ENCODE measurements at regions not wholly inside any gene's neighbourhood (a gene's known extent, or its start where the extent isn't known, plus 50 kb on each side); places are given as distances from the start of the nearest gene placed in this dataset.

DNA sequence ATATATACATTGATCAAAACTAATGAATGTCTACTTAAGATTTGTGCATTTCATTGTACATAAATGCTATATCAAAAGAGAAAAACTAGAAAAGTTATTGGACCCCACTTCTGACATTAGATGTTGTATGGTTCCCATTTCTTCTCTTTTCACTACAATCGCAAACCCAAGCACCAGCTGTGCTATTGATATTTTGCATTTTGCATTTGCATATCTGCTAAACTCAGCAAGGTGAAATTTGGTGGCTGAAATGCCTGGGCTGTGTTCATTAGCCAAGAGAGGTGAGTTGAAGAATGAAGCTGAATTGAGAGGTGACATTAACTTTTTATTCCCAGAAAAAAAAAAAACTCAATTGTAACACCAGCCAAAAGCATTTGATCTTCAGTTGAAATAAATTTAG is 232.1 kb upstream of the TENT5A start:
- in situ Hi-C loops (cut with MboI; ENCODE audit: low pct_unique_long_range_greater_than_20kb, low sequenced_read_pairs, unreplicated experiment): no loop called here
- DNase-seq (ENCODE audit: low spot score): no peak

DNA sequence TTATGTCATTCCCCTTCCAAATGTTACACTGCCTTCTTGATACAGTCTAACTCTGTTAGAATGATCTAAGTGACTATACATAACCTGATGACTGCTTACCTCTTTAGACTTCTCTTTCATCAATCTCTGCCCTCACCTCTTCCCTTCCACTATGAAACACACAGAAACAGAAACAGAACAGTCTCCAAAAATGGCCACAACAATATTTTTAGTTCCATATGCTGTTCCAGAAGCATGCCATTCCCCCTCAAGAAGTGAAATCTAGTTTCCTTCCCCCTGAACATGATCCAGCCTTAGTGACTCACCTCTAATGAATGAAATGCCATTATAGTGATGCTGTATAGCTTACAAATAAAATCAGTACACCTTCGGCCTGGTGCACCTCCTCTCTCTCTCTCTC is 229.3 kb upstream of the TENT5A start:
- TF ChIP-seq, protein P1, sequence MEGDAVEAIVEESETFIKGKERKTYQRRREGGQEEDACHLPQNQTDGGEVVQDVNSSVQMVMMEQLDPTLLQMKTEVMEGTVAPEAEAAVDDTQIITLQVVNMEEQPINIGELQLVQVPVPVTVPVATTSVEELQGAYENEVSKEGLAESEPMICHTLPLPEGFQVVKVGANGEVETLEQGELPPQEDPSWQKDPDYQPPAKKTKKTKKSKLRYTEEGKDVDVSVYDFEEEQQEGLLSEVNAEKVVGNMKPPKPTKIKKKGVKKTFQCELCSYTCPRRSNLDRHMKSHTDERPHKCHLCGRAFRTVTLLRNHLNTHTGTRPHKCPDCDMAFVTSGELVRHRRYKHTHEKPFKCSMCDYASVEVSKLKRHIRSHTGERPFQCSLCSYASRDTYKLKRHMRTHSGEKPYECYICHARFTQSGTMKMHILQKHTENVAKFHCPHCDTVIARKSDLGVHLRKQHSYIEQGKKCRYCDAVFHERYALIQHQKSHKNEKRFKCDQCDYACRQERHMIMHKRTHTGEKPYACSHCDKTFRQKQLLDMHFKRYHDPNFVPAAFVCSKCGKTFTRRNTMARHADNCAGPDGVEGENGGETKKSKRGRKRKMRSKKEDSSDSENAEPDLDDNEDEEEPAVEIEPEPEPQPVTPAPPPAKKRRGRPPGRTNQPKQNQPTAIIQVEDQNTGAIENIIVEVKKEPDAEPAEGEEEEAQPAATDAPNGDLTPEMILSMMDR (IDR thresholded peaks at IDR 0.05; ENCODE audit: extremely low read depth, insufficient read depth, missing control alignments): no peak
- in situ Hi-C loops (cut with MboI; ENCODE audit: low pct_unique_long_range_greater_than_20kb, low sequenced_read_pairs, unreplicated experiment): no loop called here
- no peak for DNase-seq (ENCODE audit: low spot score)

More for the DNA sequence above, 232.1 kb upstream of the TENT5A start:
- TF ChIP-seq, protein P1 (IDR thresholded peaks at IDR 0.05; ENCODE audit: extremely low read depth, insufficient read depth, missing control alignments): no peak

DNA sequence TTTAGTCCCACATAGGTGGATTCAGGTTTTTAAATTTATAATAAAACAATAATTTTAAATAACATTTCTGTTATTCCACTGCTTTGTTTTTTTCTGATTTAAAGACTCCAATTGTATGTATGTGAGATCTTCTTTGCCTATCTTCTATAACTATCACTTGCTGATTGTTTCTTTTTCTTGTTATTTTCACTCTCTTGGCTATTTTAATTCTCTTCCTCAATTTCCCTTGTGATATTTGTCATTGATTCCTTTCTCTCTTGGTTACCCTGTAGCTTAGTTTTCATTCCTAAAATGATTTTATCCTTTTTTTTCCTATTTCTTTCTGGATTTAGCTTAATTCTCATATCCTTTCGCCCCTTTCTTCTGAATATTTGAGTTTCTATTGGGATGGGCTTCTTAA is 227.3 kb upstream of the TENT5A start:
- no peak for DNase-seq (ENCODE audit: low spot score)
- in situ Hi-C loops (cut with MboI; ENCODE audit: low pct_unique_long_range_greater_than_20kb, low sequenced_read_pairs, unreplicated experiment): no loop called here
- TF ChIP-seq, protein P1 (IDR thresholded peaks at IDR 0.05; ENCODE audit: extremely low read depth, insufficient read depth, missing control alignments): no peak

DNA sequence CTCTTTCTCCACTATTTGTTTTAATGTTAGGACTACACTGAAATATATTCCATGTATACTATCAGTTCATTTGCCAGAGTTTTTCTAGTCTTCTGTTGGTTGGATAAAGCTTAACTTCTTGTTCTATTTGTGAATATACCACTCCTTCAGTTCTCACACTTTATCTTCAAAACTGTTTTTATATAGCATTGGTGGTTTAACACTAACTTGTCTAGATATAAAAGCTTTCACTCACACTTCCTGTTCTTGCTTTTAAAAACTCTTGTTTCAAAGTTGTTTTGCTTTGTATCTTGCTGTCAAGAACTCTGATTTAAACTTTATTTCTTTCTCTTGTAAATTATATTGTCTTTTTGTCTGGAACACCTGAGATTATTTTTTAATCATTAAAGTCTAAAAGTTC is 226.8 kb upstream of the TENT5A start:
- no peak for DNase-seq (ENCODE audit: low spot score)
- in situ Hi-C loops (cut with MboI; ENCODE audit: low pct_unique_long_range_greater_than_20kb, low sequenced_read_pairs, unreplicated experiment): no loop called here
- TF ChIP-seq, protein P1 (IDR thresholded peaks at IDR 0.05; ENCODE audit: extremely low read depth, insufficient read depth, missing control alignments): no peak

DNA sequence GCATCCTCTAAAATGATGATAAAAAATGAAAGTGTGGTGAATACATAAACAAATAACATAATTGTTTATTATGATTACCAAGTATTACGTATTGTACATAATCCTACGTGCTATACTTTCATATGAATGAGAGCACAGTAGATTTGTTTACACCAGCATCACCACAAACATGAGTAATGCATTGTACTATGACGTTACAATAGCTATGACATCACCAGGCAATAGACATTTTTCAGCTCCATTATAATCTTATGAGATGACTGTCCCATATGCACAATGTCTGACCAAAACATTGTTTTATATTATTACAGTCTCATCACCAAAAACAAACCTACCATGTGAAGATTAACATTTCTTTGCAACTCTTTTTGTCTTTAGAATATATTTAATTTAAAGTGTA is 225.7 kb upstream of the TENT5A start:
- no peak for DNase-seq (ENCODE audit: low spot score)
- TF ChIP-seq, protein P1 (IDR thresholded peaks at IDR 0.05; ENCODE audit: extremely low read depth, insufficient read depth, missing control alignments): no peak
- in situ Hi-C loops (cut with MboI; ENCODE audit: low pct_unique_long_range_greater_than_20kb, low sequenced_read_pairs, unreplicated experiment): no loop called here

DNA sequence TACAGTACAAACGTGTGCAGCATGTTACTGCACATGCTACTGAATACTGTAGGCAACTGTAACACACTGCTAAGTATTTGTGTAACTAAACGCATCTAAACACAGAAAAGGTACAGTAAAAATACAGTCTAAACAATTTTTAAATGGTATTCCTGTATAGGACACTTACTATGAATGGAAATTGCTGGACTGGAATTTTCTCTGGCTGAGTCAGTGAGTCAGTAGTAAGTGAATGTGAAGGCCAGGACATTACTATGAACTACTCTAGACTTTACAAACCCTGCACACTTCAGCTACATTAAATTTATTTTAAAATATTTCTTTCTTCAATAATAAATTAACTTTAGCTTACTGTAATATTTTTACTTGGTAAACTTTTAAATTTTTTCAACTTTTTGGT is 225.0 kb upstream of the TENT5A start:
- in situ Hi-C loops (cut with MboI; ENCODE audit: low pct_unique_long_range_greater_than_20kb, low sequenced_read_pairs, unreplicated experiment): no loop called here
- no peak for DNase-seq (ENCODE audit: low spot score)
- TF ChIP-seq, protein P1 (IDR thresholded peaks at IDR 0.05; ENCODE audit: extremely low read depth, insufficient read depth, missing control alignments): no peak

DNA sequence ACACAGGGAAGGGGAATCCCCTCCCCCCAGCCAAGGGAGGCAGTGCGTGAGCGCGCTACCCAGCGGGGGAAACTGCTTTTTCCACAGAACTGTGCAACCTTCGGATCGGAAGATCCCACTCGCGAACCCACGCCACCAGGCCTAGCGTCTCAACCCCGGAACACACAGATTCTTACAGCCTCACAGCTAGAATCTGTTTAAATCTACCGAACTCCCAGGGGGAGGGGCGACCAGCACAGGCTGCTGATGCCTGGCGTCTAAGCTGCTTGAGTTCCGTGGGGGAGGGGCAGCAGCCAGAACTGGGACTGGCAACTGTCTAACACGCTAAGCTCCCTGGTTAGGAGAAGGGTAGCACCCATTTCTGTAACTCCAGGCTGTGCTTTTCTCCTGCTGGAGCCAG is 217.3 kb upstream of the TENT5A start:
- TF ChIP-seq, protein P1 (IDR thresholded peaks at IDR 0.05; ENCODE audit: extremely low read depth, insufficient read depth, missing control alignments): no peak
- no peak for DNase-seq (ENCODE audit: low spot score)
- in situ Hi-C loops (cut with MboI; ENCODE audit: low pct_unique_long_range_greater_than_20kb, low sequenced_read_pairs, unreplicated experiment): no loop called here
